Loucy (cell line): ENCODE measurements at regions not wholly inside any gene's neighbourhood (a gene's known extent, or its start where the extent isn't known, plus 50 kb on each side); places are given as distances from the start of the nearest gene placed in this dataset.

Experiments
- H2AFZ ChIP-seq: fragments of 200-600 bp; sonication (generic); 2 replicates; pipeline ENCODE4 v1.6.0; 2016; ENCODE audit warnings: antibody characterized with exemption, mild to moderate bottlenecking, low read length, moderate library complexity
- H3F3A ChIP-seq: fragments of 200-600 bp; 2 replicates; pipeline ENCODE4 v1.6.0; 2016; ENCODE audit warnings: antibody characterized with exemption, low read depth, mild to moderate bottlenecking
- H3K27me3 ChIP-seq: fragments of 200-600 bp; sonication (generic); 2 replicates; pipeline ENCODE4 v1.6.1; 2014; ENCODE audit warnings: low read length, mild to moderate bottlenecking; ENCODE audit not compliant: insufficient read depth, poor library complexity, severe bottlenecking
- H3K36me3 ChIP-seq: fragments of 200-600 bp; sonication (generic); 2 replicates; pipeline ENCODE4 v1.6.1; 2016; ENCODE audit warnings: low read length; ENCODE audit not compliant: insufficient read depth
- H3K4me1 ChIP-seq: fragments of 200-600 bp; sonication (generic); 2 replicates; pipeline ENCODE4 v1.5.1; 2014; ENCODE audit warnings: low read length, mild to moderate bottlenecking; ENCODE audit not compliant: insufficient read depth, poor library complexity, severe bottlenecking
- H3K4me2 ChIP-seq: fragments of 200-600 bp; sonication (generic); 2 replicates; pipeline ENCODE4 v1.6.0; 2014; ENCODE audit warnings: antibody characterized with exemption, low read length, low read depth, mild to moderate bottlenecking; ENCODE audit not compliant: poor library complexity, severe bottlenecking
- H3K4me3 ChIP-seq: fragments of 200-600 bp; sonication (generic); 2 replicates; pipeline ENCODE4 v1.5.1; 2014; ENCODE audit warnings: low read length, mild to moderate bottlenecking, mixed read lengths; ENCODE audit not compliant: poor library complexity, severe bottlenecking
- H3K79me2 ChIP-seq: fragments of 200-600 bp; sonication (generic); 2 replicates; pipeline ENCODE4 v1.6.1; 2014; ENCODE audit warnings: low read length; ENCODE audit not compliant: insufficient read depth
- H3K9ac ChIP-seq: fragments of 200-600 bp; sonication (generic); 2 replicates; pipeline ENCODE4 v1.6.0; 2014; ENCODE audit warnings: mild to moderate bottlenecking, low read depth, low read length, moderate library complexity; ENCODE audit not compliant: poor library complexity, severe bottlenecking
- H3K9me2 ChIP-seq: fragments of 200-600 bp; sonication (generic); replicated peaks from 2 replicates; pipeline ENCODE4 v1.6.1; 2016; ENCODE audit warnings: low read depth, low read length, mixed read lengths
- H3K9me3 ChIP-seq: fragments of 200-600 bp; sonication (generic); 2 replicates; pipeline ENCODE4 v1.6.1; 2014; ENCODE audit warnings: mild to moderate bottlenecking, antibody characterized with exemption, low read length, low read depth; ENCODE audit not compliant: insufficient read depth
- H4K20me1 ChIP-seq: fragments of 200-600 bp; sonication (generic); 2 replicates; pipeline ENCODE4 v1.6.0; 2014; ENCODE audit warnings: antibody characterized with exemption, low read length, mild to moderate bottlenecking; ENCODE audit not compliant: insufficient read depth, poor library complexity, severe bottlenecking
- CTCF ChIP-seq: fragments of 200-600 bp; sonication (generic); conservative IDR thresholded peaks from 2 replicates; pipeline ENCODE4 v1.5.1; 2014; ENCODE audit warnings: mild to moderate bottlenecking, antibody characterized with exemption, low read length
- EZH2phosphoT487 ChIP-seq: fragments of 200-600 bp; IDR thresholded peaks from 2 replicates; pipeline ENCODE4 v1.6.1; 2018; ENCODE audit warnings: antibody characterized with exemption, mild to moderate bottlenecking, moderate library complexity, borderline replicate concordance

GRCh38 chr11:92391364-92391763, 166.7 kb downstream of the FAT3 start:
- no peaks in the 10 kb centered on the region for H3K9me2 ChIP-seq
- H3K9ac ChIP-seq: no peak overlapping the region
- no peak overlapping the region for H3K4me2 ChIP-seq
- H3K9me3 ChIP-seq: no peaks in the 10 kb centered on the region
- H3K27me3 ChIP-seq: no peaks in the 10 kb centered on the region
- H3K36me3 ChIP-seq: no peaks in the 10 kb centered on the region
- H3K4me3 ChIP-seq: no peak overlapping the region
- H3K79me2 ChIP-seq: no peaks in the 10 kb centered on the region
- H3F3A ChIP-seq: no peaks in the 10 kb centered on the region
- no peak overlapping the region for H2AFZ ChIP-seq
- TF ChIP-seq EZH2phosphoT487 (no peak), CTCF (no peak)
- peaks cover 6% of the 10 kb centered on the region for H3K4me1 ChIP-seq
- no peaks in the 10 kb centered on the region for H4K20me1 ChIP-seq

- Histone ChIP-seq H3K4me2 (no peak overlapping the region), H3K9me2 (no peaks in the 10 kb centered on the region), H3K4me3 (no peak overlapping the region), H3K9ac (no peak overlapping the region), H3K4me1 (peaks cover 6% of the 10 kb centered on the region), H3K9me3 (no peaks in the 10 kb centered on the region), H3K27me3 (no peaks in the 10 kb centered on the region), H3K36me3 (no peaks in the 10 kb centered on the region), H3K79me2 (no peaks in the 10 kb centered on the region), H2AFZ (no peak overlapping the region), H4K20me1 (no peaks in the 10 kb centered on the region), H3F3A (no peaks in the 10 kb centered on the region)
- no peak for TF ChIP-seq CTCF
Observed at GRCh38 chr11:92391808-92392207, 167.2 kb downstream of the FAT3 start.

- Histone ChIP-seq H3K79me2 (no peaks in the 10 kb centered on the region), H3K27me3 (no peaks in the 10 kb centered on the region), H3K9ac (no peak overlapping the region), H3K9me2 (no peaks in the 10 kb centered on the region), H3K9me3 (no peaks in the 10 kb centered on the region), H3K4me2 (no peak overlapping the region), H3K4me1 (peaks cover 6% of the 10 kb centered on the region), H3K36me3 (no peaks in the 10 kb centered on the region), H2AFZ (no peak overlapping the region), H4K20me1 (no peaks in the 10 kb centered on the region), H3K4me3 (no peak overlapping the region), H3F3A (no peaks in the 10 kb centered on the region)
- no peak for TF ChIP-seq CTCF
- no peak for TF ChIP-seq EZH2phosphoT487
Observed at GRCh38 chr11:92393218-92393617, 168.6 kb downstream of the FAT3 start.
